ENCODE measurements at regions not wholly inside any gene's neighbourhood (a gene's known extent, or its start where the extent isn't known, plus 50 kb on each side); places are given as distances from the start of the nearest gene placed in this dataset.
"Not testable (repeated sequence)": the region's sequence is repeated elsewhere in the genome, so short reads cannot be mapped to it uniquely, and the experiment has no call there.

GRCh38 chr14:44783901-44784300 is 177.8 kb downstream of the KLHL28 start:
- no peak for DNase-seq

DNA sequence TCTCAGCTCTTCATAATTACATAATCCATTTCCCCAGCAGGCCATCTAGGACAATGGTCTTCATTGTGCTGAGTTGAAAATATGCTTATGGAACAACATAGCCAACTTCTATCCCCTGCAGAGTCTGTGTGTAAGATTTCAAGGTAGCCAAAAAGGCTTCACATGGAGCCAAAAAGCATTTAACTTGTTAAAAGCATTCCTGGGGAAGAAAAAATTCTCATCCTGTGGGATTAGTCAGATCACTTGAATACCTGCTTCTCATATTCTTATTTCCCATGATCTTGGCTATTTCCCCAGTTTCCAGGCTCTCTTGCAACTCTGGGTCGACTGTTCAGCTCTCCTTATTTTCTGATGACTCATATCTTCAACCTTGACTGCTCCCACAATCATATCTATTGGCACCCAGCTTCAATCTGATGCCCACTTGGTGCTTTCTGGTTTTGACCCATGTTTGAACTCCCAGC is 178.9 kb downstream of the KLHL28 start:
- DNase-seq: no peak

DNA sequence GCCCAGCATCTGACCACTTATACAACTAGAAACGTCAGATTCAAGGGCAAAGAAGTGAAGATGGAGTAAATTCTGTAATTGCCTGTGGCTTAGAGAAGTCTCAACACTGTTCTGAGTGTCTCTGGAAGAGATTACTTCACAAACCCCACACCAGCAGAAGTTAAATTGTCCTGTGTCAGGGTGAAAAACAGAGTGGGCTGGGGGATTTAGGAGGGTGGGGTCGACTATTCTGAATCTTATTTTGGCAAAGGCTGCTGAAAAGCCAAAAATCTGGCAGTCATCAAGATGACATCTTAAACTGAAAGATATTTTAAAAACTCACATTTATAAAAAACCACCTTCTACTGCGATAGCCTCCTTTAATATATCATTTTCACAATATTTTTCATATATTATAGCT is 180.8 kb downstream of the KLHL28 start:
- DNase-seq: no peak

- no peak for DNase-seq
These were observed 183.1 kb downstream of the KLHL28 start for GRCh38 chr14:44778604-44779003.

DNA sequence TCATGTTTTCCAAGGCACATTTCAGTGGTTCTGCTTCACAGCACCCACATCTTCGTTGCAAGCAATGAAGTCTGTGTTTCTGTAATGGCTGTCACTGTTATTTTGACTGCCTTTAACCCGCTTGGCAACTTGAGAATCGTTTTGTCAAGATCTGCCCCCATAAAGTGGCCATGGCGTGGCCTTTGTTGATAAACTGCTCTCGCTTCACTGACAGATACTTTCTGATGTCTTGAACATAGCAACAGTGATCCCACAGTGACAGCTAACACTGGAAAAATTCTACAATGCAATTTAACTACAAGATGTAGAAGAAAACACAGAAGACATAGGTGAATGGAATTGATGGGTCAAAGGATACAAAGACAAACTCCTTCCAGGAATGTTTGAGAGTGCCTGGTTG is 184.2 kb downstream of the KLHL28 start:
- DNase-seq: no peak

- DNase-seq: no peak
These were observed 186.5 kb downstream of the KLHL28 start for GRCh38 chr14:44775248-44775647.

GRCh38 chr14:44774396-44774795 is 187.4 kb downstream of the KLHL28 start:
- no peak for DNase-seq

GRCh38 chr14:44771496-44771895 is 190.3 kb downstream of the KLHL28 start:
- no peak for DNase-seq

- DNase-seq: no peak
These were observed 191.5 kb downstream of the KLHL28 start for GRCh38 chr14:44770201-44770600.

DNA sequence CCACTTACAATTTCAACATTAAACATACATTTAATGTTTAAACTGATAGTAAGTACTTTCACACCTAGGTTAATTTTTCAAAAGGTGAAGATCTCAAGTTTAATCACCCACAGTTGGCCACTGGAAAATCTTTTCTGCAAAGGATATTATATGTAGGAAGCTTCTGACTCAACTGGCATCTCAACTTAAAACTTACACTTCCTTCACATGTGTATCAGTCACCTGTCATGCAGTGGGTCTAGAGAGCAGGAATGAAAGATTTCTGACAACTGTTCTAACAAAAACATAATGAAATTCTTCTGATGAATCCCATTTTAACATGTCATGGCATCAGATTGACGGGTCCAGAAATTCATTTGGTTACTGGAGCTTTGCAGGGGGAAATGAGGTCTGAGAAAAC is 192.8 kb downstream of the KLHL28 start:
- no peak for DNase-seq

GRCh38 chr14:44767646-44768173 is 194.0 kb downstream of the KLHL28 start:
- no peak for DNase-seq

DNA sequence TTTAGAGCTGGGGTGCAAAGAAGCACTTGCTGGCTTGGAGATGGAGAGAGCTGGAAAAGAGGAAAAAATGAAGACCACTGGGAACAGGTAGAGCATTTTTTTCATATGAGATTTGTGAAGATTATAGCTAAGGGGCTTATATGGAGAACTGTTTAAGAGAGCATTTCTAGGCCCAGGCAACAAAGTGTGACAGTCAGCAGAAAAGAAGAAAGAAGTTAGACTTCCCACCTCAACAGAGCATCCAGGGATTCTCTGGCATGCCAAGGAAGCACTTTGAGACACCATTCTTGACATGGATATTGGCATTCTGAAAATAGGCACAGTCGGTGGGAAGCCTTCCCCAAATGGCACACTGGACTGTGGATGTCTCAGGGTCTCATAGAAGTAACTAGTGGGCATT is 195.5 kb downstream of the KLHL28 start:
- DNase-seq: no peak

DNA sequence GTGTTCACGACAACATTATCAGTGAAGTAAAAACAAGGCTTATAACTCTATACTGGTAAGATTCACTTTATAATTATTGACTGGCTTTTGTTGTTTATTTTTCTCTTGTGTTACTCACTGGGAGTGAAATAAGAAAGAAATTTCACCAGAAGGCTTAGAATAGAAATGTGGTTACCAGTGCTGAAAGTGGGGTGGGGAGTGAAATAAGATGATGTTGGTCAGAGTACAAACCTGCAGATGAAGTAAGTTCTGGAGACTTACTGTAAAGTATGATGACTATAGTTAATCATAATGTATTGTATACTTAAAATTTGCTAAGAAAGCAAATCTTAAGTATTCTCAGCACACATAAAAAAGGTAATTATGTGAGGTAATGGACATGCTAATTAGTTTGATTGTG is 198.4 kb downstream of the KLHL28 start:
- DNase-seq: no peak

- no peak for DNase-seq
These were observed 202.5 kb downstream of the KLHL28 start for GRCh38 chr14:44759277-44759676.

GRCh38 chr14:44756554-44756953 is 205.2 kb downstream of the KLHL28 start:
- DNase-seq: no peak

GRCh38 chr14:44745371-44745770 is 216.4 kb downstream of the KLHL28 start:
- no peak for DNase-seq

- DNase-seq: no peak
These were observed 219.5 kb downstream of the KLHL28 start for GRCh38 chr14:44742202-44742601.

GRCh38 chr14:44741431-44741830 is 220.3 kb downstream of the KLHL28 start:
- no peak for DNase-seq

DNA sequence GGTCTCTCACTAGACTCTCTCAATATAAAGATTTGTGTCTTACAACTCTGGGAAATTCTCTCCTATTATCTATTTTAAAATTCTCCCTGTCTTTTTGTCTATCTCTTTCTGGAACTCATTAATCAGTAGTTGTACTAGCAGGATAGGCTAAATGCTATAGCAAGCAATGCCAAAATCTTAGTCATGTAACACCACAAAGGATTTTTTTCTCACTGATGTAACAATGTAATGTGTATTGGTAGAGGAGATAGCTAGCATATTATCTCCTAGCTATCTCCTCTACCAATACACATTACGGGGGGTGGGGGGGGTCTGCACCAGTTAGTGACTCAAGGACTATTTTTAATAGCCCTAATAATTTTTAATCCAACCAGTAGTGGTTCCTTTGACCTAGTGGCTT is 225.4 kb downstream of the KLHL28 start:
- DNase-seq: no peak

GRCh38 chr14:44732144-44732543 is 225.1 kb upstream of the FSCB start:
- DNase-seq: no peak

DNA sequence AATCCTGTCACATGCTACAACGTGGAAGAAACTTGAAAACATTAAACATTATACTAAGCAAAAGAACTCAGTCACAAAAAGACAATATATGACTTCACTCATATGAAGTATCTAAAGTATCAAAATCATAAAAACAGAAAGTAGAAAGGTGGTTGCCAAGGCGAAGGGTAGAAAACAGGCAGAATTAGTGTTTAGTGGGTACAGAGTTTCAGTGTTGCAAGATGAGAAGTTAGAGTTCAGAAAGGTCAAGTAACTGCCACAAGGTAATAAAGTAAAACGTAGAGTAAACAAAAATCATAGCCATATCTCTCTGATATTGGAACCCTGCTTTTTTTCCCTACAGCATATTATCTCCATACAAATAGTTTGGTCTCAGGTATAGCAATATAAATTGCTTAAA is 223.8 kb upstream of the FSCB start:
- DNase-seq: no peak

DNA sequence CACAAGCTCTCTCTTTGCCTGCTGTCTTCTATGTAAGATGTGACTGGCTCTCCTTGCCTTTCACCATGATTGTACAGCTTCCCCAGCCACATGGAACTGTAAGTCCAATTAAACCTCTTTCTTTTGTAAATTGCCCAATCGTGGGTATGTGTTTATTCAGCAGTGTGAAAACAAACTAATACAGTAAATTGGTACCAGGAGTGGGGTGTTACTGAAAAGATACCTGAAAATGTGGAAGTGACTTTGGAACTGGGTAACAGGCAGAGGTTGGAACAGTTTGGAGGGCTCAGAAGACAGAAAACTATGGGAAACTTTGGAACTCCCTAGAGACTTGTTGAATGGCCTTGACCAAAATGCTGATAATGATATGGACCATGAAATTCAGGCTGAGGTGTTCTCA is 214.3 kb upstream of the FSCB start:
- DNase-seq: not testable (repeated sequence)

DNA sequence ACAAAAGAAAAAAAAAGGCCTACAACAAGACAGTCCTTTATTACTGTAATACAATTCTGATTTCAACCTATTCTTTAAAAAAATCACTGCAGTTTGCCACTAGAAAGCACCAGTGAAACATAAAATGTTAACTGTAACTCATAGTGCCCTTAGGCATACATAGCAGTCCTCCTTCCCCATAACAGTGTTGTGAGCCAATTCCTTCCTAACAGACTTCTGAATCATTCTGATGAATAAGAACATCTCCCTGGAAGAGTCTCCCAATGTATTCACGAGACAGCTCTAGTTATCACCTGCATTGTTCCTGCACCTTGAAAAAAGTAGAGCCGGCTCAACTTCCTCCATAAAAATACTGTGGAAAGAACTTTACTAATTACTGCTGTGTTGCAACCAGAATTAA is 213.6 kb upstream of the FSCB start:
- DNase-seq: no peak

DNA sequence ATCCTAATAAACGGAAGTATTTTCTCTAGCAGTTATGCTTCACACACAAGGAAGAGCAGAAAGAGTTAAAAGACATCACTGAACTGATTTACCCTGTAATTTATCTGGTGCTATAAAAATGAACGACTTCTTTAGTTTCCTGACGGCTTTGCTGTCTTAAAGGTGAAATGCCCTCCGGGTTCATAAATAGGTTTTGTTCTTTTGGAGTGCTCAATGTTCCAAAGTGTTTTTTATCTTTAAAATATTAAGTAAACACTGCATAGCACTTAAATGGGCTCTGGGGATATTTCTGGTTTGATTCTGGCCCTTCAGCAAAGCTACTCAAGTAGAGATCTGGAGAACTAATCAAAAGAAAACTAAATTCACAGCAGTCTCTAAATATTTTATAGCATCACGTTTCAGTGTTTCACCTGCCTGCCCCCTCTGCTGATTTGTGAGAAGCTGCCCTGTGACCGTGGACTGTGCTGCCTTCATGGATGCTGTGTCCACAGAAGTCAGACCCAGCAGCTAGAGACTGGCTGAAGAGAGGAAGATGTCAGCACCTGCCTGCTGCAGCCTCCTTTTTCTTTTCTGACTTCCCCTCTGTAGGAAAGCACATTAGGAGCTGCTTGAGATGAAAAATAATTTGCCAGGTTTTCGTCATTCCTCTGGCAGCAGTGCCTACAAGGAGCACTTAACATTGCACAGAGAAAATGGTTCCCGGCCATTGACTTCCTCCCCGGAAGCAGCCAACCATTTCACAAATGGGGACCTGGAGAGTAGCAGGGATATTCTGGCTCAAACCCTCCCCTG is 205.1 kb upstream of the FSCB start:
- no peak for DNase-seq

All from NCI-H526 (cell line).